Testis (tissue), 2 donors: ENCODE measurements at regions not wholly inside any gene's neighbourhood (a gene's known extent, or its start where the extent isn't known, plus 50 kb on each side); places are given as distances from the start of the nearest gene placed in this dataset.

Source experiments
- POLR2A ChIP-seq: fragments of 450-650 bp; IDR thresholded peaks from one replicate; pipeline ENCODE4 v1.6.1; 2017; ENCODE audit warnings: antibody characterized with exemption, mild to moderate bottlenecking, moderate library complexity
- TF ChIP-seq, protein P1 (sequence below), 3 experiments: fragments of 450-650 bp in 2 of 3; fragments of 200-600 bp in 1 of 3; sonication (generic) in 1 of 3; IDR thresholded peaks; one replicate each; pipeline ENCODE4 v1.5.1; 2016 to 2019; ENCODE audit warnings: antibody characterized with exemption in 3 of 3, mild to moderate bottlenecking in 2 of 3, moderate library complexity in 1 of 3

DNA sequence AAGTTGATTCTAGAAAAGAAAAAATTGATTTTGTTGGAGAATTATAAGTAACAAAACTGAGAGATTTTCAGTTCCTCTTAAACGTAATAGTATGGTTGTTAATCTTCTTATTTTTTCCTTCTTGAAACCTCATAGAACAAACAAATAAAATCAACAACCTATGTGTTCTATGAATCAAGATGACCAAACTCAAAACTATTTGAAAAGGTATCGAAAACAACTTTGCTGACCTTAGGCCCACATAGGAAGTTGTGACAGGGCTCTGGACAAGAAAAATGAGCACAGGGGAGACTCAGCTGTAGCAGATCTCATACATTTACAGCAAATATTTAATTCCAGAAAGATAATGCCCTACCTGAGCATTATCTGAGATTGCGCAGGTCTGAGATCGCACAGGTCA, 169.4 kb upstream of the CCNH start:
- TF ChIP-seq, protein P1, sequence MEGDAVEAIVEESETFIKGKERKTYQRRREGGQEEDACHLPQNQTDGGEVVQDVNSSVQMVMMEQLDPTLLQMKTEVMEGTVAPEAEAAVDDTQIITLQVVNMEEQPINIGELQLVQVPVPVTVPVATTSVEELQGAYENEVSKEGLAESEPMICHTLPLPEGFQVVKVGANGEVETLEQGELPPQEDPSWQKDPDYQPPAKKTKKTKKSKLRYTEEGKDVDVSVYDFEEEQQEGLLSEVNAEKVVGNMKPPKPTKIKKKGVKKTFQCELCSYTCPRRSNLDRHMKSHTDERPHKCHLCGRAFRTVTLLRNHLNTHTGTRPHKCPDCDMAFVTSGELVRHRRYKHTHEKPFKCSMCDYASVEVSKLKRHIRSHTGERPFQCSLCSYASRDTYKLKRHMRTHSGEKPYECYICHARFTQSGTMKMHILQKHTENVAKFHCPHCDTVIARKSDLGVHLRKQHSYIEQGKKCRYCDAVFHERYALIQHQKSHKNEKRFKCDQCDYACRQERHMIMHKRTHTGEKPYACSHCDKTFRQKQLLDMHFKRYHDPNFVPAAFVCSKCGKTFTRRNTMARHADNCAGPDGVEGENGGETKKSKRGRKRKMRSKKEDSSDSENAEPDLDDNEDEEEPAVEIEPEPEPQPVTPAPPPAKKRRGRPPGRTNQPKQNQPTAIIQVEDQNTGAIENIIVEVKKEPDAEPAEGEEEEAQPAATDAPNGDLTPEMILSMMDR (IDR thresholded peaks at IDR 0.05): no peak
- TF ChIP-seq POLR2A: no peak
